ENCODE measurements at regions not wholly inside any gene's neighbourhood (a gene's known extent, or its start where the extent isn't known, plus 50 kb on each side); places are given as distances from the start of the nearest gene placed in this dataset.
"Not testable (repeated sequence)": the region's sequence is repeated elsewhere in the genome, so short reads cannot be mapped to it uniquely, and the experiment has no call there.

DNA sequence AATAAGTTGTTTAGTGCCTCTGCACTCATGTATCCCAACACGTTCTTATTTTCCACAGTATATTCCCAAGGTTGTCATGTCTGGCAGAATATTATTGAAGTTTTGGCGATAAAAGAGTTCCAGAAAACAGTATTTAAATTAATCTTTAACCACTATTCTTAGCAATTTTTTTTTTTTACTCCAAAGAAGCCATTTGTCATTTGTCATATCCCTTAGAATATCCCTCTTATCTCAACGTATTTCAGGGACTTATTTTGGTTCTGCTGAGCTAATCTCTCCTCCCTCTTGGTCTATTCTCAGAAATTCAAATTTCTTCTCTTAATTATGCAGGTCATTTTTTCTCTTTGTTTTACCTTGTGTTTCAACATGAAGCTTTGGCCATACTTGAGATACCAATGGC, 643.4 kb downstream of the ANKRD7 start:
- DNase-seq (ENCODE audit: low spot score in 2 of 2) = no peak
- H3K36me3 ChIP-seq = no peaks in the 10 kb centered on the region
- no peaks in the 10 kb centered on the region for H3K4me1 ChIP-seq
- H3K9me3 ChIP-seq = no peaks in the 10 kb centered on the region
- H3K4me3 ChIP-seq = no peak overlapping the region
- no peak for TF ChIP-seq POLR2A (IDR thresholded peaks at IDR 0.05)
- TF ChIP-seq, protein P1, sequence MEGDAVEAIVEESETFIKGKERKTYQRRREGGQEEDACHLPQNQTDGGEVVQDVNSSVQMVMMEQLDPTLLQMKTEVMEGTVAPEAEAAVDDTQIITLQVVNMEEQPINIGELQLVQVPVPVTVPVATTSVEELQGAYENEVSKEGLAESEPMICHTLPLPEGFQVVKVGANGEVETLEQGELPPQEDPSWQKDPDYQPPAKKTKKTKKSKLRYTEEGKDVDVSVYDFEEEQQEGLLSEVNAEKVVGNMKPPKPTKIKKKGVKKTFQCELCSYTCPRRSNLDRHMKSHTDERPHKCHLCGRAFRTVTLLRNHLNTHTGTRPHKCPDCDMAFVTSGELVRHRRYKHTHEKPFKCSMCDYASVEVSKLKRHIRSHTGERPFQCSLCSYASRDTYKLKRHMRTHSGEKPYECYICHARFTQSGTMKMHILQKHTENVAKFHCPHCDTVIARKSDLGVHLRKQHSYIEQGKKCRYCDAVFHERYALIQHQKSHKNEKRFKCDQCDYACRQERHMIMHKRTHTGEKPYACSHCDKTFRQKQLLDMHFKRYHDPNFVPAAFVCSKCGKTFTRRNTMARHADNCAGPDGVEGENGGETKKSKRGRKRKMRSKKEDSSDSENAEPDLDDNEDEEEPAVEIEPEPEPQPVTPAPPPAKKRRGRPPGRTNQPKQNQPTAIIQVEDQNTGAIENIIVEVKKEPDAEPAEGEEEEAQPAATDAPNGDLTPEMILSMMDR (IDR thresholded peaks at IDR 0.05) = no peak
- TF ChIP-seq POLR2AphosphoS5 (IDR thresholded peaks at IDR 0.05) = no peak
- no peak overlapping the region for H3K27ac ChIP-seq
- intact Hi-C loops (cut with DNase I; ENCODE audit: low total_unique reads) = no loop called here
- H3K27me3 ChIP-seq = no peaks in the 10 kb centered on the region

DNA sequence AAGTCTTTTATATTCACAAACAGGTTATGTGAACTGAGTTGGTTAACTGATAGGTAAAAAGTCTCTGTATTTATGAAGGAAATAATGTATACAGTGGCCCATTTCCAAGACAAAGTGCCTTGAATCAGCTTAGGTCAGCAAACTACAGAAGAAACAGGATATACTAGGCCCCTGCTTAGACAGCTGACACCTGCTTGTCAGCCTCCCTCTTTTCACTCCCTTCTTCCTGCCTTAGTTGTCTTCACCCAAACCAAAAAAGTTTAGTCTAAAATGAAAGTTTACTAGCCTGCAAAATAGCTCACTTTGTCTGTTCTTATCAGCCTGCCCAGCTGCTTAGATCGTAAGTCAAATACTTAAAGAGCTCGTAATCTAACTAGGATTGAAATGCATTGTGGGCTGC, 644.6 kb downstream of the ANKRD7 start:
- H3K36me3 ChIP-seq; H3K9me3 ChIP-seq; intact Hi-C loops (cut with DNase I; ENCODE audit: low total_unique reads); H3K4me3 ChIP-seq; H3K27ac ChIP-seq; H3K27me3 ChIP-seq; DNase-seq (ENCODE audit: low spot score in 2 of 2); H3K4me1 ChIP-seq: not testable (repeated sequence)

DNA sequence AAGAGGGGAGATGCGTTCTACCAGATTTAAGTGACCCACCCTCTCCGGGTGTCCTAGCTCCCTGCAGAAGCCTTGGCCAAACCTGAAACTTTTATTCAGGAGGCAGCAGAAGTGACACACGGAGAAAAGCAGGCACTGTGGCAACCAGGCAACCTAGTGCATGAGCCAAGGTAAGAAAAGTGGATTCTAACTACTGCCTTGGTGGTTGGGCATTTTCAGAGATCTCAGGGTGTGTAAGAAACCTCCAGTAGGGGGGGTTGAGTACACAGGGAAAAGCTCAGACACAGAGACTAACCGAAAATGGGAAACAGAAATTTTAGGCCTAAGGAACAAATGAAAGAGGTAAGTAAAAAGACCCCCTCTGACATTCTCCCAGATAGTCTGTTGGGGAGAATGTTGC, 645.7 kb downstream of the ANKRD7 start:
- intact Hi-C loops (cut with DNase I; ENCODE audit: low total_unique reads) = no loop called here
- TF ChIP-seq, protein P1 (IDR thresholded peaks at IDR 0.05) = no peak
- TF ChIP-seq POLR2AphosphoS5 (IDR thresholded peaks at IDR 0.05) (no peak), POLR2A (IDR thresholded peaks at IDR 0.05) (no peak)
- H3K4me3 ChIP-seq = no peak overlapping the region

DNA sequence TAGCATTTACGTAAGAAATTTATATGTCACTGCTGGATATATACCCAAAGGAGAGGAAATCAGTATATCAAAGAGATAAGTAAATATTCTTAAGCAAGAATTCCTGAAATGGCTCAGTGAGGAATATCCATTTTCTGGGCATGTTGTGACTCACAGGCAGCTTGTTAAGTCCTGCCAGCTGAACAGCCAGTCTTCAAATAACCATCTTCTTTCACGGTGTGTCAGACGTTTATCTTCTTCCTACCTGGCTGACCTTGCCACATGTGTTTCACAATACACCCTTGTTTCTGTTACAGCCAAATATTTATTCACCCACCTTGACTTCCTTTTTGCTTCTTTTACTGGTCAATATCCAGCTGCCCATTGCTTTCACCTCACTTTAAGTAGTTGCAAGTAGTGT, 648.1 kb downstream of the ANKRD7 start:
- Histone ChIP-seq H3K27ac (no peak overlapping the region), H3K4me1 (no peaks in the 10 kb centered on the region), H3K27me3 (no peaks in the 10 kb centered on the region), H3K36me3 (no peaks in the 10 kb centered on the region), H3K4me3 (no peak overlapping the region), H3K9me3 (no peaks in the 10 kb centered on the region)
- no peak for DNase-seq (ENCODE audit: low spot score in 2 of 2)
- intact Hi-C loops (cut with DNase I; ENCODE audit: low total_unique reads) = no loop called here
- TF ChIP-seq, protein P1 (IDR thresholded peaks at IDR 0.05) = no peak
- TF ChIP-seq POLR2A (IDR thresholded peaks at IDR 0.05) (no peak), POLR2AphosphoS5 (IDR thresholded peaks at IDR 0.05) (no peak)

More for the DNA sequence above, 645.7 kb downstream of the ANKRD7 start:
- Histone ChIP-seq H3K27me3 (no peaks in the 10 kb centered on the region), H3K27ac (no peak overlapping the region), H3K4me1 (no peaks in the 10 kb centered on the region), H3K36me3 (no peaks in the 10 kb centered on the region), H3K9me3 (no peaks in the 10 kb centered on the region)
- no peak for DNase-seq (ENCODE audit: low spot score in 2 of 2)

DNA sequence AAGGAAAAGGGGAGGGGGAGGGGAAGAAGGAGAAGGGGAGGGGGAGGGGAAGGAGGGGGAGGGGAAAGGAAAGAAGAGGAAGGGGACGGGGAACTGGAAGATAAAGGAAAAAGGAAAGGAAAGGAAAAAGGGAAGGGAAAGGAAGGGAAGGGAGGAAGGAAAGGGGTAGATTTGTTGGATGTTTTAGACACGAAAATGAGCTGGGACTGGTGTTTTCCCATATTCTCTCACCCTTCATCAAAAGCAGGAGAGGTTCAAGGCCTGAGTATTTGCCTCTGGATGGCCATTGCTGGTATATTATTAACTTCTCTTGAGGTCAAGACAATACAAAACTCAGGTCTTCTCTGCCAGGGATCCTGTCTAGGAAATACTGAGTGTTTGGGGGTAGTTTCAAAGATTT, 652.7 kb downstream of the ANKRD7 start:
- Histone ChIP-seq H3K4me1 (no peaks in the 10 kb centered on the region), H3K4me3 (no peak overlapping the region), H3K27me3 (no peaks in the 10 kb centered on the region), H3K9me3 (no peaks in the 10 kb centered on the region), H3K27ac (no peak overlapping the region), H3K36me3 (no peaks in the 10 kb centered on the region)
- TF ChIP-seq POLR2A (IDR thresholded peaks at IDR 0.05) (no peak), POLR2AphosphoS5 (IDR thresholded peaks at IDR 0.05) (no peak)
- TF ChIP-seq, protein P1 (IDR thresholded peaks at IDR 0.05) = no peak
- no peak for DNase-seq (ENCODE audit: low spot score in 2 of 2)
- intact Hi-C loops (cut with DNase I; ENCODE audit: low total_unique reads) = no loop called here

DNA sequence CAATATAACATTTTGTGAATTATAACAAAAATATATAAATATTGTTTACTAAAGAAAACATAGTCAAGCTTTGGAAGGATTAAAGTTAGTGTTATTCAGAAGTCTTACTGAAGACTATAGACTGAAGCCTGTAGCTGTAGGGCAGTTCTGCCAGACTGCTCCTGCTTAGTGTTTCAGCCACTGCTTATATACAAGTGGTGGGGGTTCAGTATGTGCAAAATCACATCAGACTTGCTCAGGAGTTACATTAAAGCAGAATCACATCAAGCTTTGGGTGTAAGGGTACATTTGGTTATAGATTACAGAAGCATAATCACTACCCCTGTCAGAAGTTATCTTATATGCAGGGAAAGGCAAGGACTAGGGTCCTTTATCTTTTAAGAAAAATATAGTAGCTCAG, 653.8 kb downstream of the ANKRD7 start:
- no peaks in the 10 kb centered on the region for H3K9me3 ChIP-seq
- no peaks in the 10 kb centered on the region for H3K36me3 ChIP-seq
- no peak overlapping the region for H3K4me3 ChIP-seq
- H3K4me1 ChIP-seq = no peaks in the 10 kb centered on the region
- H3K27me3 ChIP-seq = no peaks in the 10 kb centered on the region
- no peak overlapping the region for H3K27ac ChIP-seq
- intact Hi-C loops (cut with DNase I; ENCODE audit: low total_unique reads) = no loop called here
- DNase-seq (ENCODE audit: low spot score in 2 of 2) = no peak
- TF ChIP-seq POLR2AphosphoS5 (IDR thresholded peaks at IDR 0.05) (no peak), POLR2A (IDR thresholded peaks at IDR 0.05) (no peak)
- TF ChIP-seq, protein P1 (IDR thresholded peaks at IDR 0.05) = no peak

Data from breast epithelium (tissue), 4 donors.